NCI-H460 (cell line): ENCODE measurements at regions not wholly inside any gene's neighbourhood (a gene's known extent, or its start where the extent isn't known, plus 50 kb on each side); places are given as distances from the start of the nearest gene placed in this dataset.
"Not testable (repeated sequence)": the region's sequence is repeated elsewhere in the genome, so short reads cannot be mapped to it uniquely, and the experiment has no call there.

Experiments used
- DNase-seq: peaks from one replicate; pipeline ENCODE4 v3.0.0-alpha.2; 2016; ENCODE audit warnings: low read depth; ENCODE audit errors: extremely low read depth

GRCh38 chr2:83808878-83809277 lies 650.2 kb downstream of the SUCLG1 start:
- no peak for DNase-seq

GRCh38 chr2:83802604-83803003 lies 656.5 kb downstream of the SUCLG1 start:
- no peak for DNase-seq

GRCh38 chr2:83795777-83796176 lies 663.3 kb downstream of the SUCLG1 start:
- no peak for DNase-seq

GRCh38 chr2:83790467-83790866 lies 668.6 kb downstream of the SUCLG1 start:
- DNase-seq: not testable (repeated sequence)

GRCh38 chr2:83789674-83790073 lies 669.4 kb downstream of the SUCLG1 start:
- DNase-seq: not testable (repeated sequence)

GRCh38 chr2:83788938-83789566 lies 670.0 kb downstream of the SUCLG1 start:
- not testable (repeated sequence) for DNase-seq

- DNase-seq: no peak
Measured at GRCh38 chr2:83787189-83787588, 671.9 kb downstream of the SUCLG1 start.

- no peak for DNase-seq
Measured at GRCh38 chr2:83786140-83786539, 672.9 kb downstream of the SUCLG1 start.

GRCh38 chr2:83784947-83785346 lies 674.1 kb downstream of the SUCLG1 start:
- no peak for DNase-seq

GRCh38 chr2:83784315-83784714 lies 674.8 kb downstream of the SUCLG1 start:
- DNase-seq: no peak

- DNase-seq: peak; percentile 1
Measured at GRCh38 chr2:83782122-83782521, 677.0 kb downstream of the SUCLG1 start.

GRCh38 chr2:83764447-83765005 lies 694.6 kb downstream of the SUCLG1 start:
- DNase-seq: no peak

GRCh38 chr2:83757329-83757728 lies 701.8 kb downstream of the SUCLG1 start:
- DNase-seq: no peak

- no peak for DNase-seq
Measured at GRCh38 chr2:83756219-83756618, 702.9 kb downstream of the SUCLG1 start.

- no peak for DNase-seq
Measured at GRCh38 chr2:83747141-83747540, 711.9 kb downstream of the SUCLG1 start.

- no peak for DNase-seq
Measured at GRCh38 chr2:83744855-83745254, 714.2 kb downstream of the SUCLG1 start.

GRCh38 chr2:83742117-83742782 lies 716.8 kb downstream of the SUCLG1 start:
- no peak for DNase-seq

GRCh38 chr2:83730223-83730622 lies 728.9 kb downstream of the SUCLG1 start:
- DNase-seq: no peak

GRCh38 chr2:83725735-83726134 lies 733.3 kb downstream of the SUCLG1 start:
- no peak for DNase-seq

- no peak for DNase-seq
Measured at GRCh38 chr2:83705146-83705545, 753.9 kb downstream of the SUCLG1 start.

GRCh38 chr2:83703598-83703997 lies 755.5 kb downstream of the SUCLG1 start:
- DNase-seq: no peak

GRCh38 chr2:83696838-83697237 lies 762.2 kb downstream of the SUCLG1 start:
- DNase-seq: no peak
